Germinal center (tissue), 1 donor: ENCODE measurements at regions not wholly inside any gene's neighbourhood (a gene's known extent, or its start where the extent isn't known, plus 50 kb on each side); places are given as distances from the start of the nearest gene placed in this dataset.
A peak's percentile ranks its signal among the peaks of the same experiment; 100 is the strongest.

ENCODE experiments used
- DNase-seq: peaks from one replicate; pipeline ENCODE4 v3.0.0; 2012; ENCODE audit warnings: mixed read lengths, low spot score

GRCh38 chr11:116473206-116473769 lies 299.5 kb downstream of the BUD13 start:
- no peak for DNase-seq

DNA sequence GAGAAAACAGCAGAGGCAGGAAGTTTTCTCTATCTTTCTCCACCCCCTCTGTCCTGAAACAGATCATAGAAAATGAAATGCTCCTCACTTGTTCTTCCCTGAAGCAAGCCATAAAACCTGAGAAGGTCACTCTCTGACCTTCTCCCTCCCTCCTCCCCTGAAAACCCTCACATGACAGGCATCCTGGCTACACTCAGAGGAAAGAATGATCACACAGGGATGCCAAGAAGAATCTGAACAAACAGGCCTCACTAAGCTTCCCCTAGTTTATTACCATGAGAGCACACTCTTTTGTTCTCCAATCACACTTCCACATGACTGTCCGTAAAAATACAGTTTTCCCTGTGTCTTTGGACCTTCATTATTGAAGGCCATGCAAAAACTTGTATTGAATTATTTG lies 300.1 kb downstream of the BUD13 start:
- no peak for DNase-seq

DNA sequence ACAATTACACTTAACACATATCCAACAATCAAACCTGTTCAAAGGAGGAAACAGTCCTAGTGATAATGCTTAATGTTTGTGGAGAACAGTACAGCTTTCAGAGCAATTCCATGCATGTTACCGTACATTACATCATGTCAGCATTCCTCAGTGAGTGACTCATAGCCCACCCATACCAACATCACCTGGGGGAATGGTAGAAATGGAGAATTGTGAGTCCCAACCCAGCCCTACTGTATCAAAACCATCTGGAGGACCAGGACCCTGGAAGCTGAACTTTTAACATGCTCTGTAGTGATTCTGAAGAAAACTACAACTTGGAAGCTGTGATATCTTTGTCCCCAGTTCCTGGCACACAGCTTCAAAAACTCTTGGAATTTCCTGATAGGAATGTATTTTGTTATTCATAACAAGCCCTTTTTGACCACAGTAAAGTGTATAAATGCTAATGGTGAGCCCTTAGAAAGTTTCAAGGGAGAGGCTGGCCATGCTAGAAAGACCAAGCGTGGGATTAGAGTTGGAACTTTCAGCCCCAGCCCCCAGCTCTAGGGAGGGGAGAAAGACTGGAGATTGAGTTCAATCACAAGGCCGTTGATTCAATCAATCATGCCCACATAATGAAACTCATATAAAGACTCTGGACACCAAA lies 301.1 kb downstream of the BUD13 start:
- no peak for DNase-seq

DNA sequence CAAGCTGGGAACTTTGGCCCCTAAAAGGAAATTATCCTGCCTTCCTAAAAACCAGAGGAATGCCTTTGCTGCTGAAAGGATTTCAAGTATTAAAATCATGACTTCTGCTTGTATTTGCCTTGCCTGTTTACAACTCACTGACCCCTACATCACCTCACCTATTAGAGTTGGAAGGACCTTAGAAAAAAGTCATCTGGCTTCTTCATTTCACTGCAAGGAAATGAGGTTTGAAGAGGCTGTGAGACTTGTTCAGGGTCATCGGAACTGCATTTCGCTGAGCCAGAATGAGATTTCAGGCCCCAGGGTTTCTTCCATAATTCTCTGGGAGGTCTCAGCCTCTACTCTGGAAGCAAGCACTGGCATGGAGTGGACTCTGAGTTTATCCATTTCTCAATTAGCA lies 304.1 kb downstream of the BUD13 start:
- DNase-seq, result no peak

DNA sequence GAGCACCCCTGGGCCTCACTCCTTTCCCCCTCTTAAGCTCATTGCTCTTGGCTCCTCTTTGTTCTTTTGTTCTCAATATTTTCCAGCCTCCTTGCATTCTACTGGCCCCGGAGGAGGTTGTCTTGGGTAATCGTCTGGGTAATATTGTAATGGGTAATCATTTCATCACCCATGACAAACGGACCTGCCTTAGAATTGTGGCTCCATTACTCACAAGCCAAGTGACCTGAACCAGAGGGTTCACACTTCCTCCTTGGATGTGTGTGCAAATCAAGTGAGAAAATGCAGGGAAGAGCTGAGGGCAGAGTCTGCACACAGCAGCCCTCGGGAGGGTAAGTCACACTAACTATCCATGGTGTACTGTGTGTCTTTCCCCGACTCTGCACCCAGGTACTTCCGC lies 305.0 kb downstream of the BUD13 start:
- no peak for DNase-seq

GRCh38 chr11:116466801-116467200 lies 306.0 kb downstream of the BUD13 start:
- DNase-seq, result no peak

- no peak for DNase-seq
These were observed 306.6 kb downstream of the BUD13 start for GRCh38 chr11:116466191-116466590.

GRCh38 chr11:116465056-116465455 lies 307.7 kb downstream of the BUD13 start:
- DNase-seq, result no peak

DNA sequence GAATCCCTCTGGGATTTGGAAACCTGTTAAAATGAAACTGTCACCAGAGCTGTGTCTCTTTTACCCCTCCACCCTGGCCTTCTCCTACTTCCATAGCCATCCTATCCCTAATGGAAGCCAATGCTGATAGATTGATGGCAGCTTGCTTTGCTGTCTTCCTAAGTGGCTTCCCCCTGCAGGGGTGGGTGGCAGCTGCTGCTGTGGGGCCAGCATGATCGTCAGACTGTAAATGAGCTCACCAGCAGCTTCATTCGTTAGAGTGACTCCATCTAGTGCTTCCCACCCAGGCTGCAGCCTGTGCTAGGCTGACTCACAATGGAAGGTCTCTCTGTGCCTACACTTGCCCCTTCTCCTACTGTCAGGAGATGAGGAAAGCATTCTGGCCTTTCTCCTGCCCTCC lies 311.0 kb downstream of the BUD13 start:
- no peak for DNase-seq

DNA sequence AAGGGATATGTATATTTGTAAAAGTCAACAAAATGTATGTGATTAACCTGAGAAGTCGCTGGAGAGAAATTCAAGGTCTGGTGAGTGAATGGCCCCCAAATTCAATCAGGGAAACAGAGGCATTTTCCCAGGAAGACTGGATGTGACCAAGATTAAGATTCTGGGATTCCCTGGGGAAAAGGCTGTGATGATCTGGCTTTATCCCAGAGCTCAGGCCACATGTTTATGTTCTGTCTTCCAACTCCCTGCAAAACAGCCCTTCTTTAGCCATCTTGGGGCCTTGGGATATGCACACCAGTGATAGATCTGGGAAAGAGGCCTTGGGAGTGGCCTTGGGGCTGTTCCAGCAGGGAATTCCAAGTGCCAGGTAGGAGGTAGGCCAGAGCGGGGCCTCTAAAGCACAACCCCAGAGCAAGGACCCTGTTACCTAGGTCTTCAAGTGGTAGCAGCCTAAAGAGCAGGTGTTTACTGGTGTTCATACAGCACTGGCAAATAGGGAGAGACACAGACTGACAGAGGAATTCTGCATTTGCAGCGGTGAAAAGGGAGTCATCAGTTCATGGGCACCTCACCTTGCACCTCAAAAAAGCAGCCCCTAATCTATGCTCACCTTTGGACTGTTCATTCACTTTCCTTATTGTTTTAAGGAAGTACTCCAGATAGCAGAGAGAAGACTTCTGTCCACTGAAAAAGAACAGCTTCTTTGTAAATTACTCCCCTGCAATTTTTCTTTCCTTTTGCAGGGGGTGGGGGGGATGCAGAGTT lies 312.4 kb downstream of the BUD13 start:
- no peak for DNase-seq

DNA sequence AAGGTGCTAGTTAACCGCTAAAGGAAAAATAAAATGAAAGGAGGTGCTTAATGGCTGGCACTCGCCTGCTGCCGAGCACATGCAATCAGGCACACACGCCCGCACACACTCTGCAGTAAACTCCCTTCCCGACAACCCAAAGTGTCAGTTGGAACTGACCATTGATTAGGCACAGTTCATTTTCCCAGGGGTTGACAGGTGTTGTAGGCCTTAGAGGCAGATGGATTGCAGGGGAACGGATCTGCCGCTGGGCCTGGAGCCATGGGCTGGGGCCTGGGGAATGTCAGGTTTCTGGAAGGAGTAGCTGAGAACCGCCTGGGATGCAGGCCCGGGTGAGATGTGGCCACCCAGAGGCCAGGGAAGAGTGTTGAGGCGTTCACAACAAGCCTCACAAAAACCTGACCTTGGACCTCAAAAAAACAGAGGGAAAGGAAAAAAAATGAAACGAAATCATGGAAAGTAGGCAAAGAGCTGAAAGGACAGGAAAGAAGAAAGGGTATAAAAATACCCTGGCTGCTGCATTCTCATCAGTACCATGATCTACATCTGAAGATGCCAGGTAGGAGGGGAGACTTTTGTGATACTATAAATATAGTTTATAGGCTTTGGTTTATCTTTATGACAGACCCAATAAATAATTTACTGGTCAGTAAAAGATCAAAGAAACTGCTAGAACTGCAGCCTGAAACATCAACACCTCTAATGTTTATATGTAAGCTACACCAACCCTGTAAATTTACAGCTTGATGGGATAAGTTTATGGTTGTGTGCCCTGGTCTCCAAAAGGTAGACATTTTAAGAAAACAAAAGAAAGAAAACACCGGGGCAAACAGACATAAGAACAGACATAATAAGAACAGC lies 313.4 kb downstream of the BUD13 start:
- no peak for DNase-seq

DNA sequence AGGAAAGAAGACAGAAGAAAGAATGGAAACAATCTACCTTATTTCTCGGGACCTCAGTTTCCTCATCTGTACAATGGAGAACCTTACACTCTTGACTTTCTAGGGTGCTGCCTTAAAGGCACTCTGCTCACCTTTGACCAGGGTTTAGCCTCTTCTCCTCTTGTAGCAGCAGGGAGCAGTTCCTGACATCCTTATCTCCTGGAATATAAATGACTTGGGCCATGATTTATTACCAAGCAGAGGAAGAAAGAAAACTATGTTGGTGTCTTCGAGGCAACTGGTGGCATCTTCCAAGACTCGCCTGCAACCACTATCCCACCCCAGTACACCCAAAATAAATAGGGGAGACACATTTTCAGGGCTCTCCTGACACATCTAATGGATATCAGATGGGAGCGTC lies 314.2 kb downstream of the BUD13 start:
- no peak for DNase-seq

DNA sequence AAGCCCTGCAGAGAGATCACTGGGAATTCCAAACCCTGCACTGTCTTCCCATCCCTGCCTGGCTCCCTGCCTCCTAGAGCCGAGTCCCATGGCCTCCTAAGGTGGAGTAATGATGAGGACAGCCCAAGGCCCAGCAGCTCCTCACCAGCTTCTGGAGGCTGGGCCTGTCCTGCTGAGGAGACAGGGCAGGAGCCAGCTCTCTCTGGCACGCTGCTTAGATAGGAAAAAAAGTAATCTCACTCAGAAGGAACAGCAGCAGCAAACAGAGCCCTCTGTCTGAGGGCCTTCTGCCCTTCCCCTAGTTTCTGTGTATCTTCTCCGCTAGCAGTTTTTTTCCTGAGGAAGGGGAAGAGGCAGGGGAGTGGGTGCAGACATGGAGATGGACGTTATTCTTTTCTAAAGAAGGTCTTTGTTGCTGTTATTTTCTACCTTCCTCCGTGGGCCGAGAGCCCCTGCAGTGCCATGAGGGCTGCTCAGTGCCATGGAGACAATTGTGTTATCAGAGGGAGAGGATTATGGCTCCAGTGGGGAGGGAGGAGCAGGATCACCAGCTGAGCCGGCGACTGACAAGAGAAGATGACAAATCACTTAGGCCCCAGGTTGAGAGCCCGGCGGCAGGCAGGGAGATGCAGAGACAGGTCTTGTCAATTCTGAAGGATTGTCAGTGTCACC lies 315.3 kb downstream of the BUD13 start:
- DNase-seq, result no peak

GRCh38 chr11:116454951-116455350 lies 317.8 kb downstream of the BUD13 start:
- DNase-seq, result no peak

- DNase-seq, result peak; percentile 38
These were observed 318.7 kb downstream of the BUD13 start for GRCh38 chr11:116454020-116454645.

DNA sequence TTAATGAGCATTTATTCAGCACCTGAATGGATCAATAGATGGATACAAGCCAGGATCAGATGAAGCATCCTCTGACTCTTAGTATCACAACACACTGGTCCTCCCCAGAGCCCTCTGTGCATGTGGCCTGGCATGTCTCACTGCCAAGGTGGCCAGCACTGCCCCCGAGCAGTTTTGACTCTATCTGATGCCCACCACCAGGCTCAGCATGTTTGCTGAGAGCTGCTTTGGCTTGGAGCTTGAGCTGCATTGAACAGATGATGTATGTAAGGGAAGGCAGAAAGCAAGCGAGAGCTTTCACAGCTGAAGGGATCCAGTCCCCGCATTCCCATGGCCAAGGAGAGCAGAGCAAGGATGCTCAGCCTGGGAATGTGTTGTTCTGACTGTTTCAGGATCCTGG lies 320.3 kb downstream of the BUD13 start:
- no peak for DNase-seq

GRCh38 chr11:116449522-116449921 lies 323.3 kb downstream of the BUD13 start:
- no peak for DNase-seq

GRCh38 chr11:116446048-116446941 lies 326.5 kb downstream of the BUD13 start:
- DNase-seq, result no peak

- no peak for DNase-seq
These were observed 327.4 kb downstream of the BUD13 start for GRCh38 chr11:116445108-116446047.
